NCI-H146 (cell line): ENCODE measurements at regions not wholly inside any gene's neighbourhood (a gene's known extent, or its start where the extent isn't known, plus 50 kb on each side); places are given as distances from the start of the nearest gene placed in this dataset.
"Not testable (repeated sequence)": the region's sequence is repeated elsewhere in the genome, so short reads cannot be mapped to it uniquely, and the experiment has no call there.

Source experiments
- DNase-seq: peaks from one replicate; lab custom pipeline; 2025; lab: John Stamatoyannopoulos, UW

- DNase-seq, result no peak
Observed at GRCh38 chr1:102365071-102365470, 368.3 kb upstream of the OLFM3 start.

GRCh38 chr1:102336602-102337001, 339.9 kb upstream of the OLFM3 start:
- DNase-seq, result no peak

- no peak for DNase-seq
Observed at GRCh38 chr1:102318104-102318806, 321.5 kb upstream of the OLFM3 start.

DNA sequence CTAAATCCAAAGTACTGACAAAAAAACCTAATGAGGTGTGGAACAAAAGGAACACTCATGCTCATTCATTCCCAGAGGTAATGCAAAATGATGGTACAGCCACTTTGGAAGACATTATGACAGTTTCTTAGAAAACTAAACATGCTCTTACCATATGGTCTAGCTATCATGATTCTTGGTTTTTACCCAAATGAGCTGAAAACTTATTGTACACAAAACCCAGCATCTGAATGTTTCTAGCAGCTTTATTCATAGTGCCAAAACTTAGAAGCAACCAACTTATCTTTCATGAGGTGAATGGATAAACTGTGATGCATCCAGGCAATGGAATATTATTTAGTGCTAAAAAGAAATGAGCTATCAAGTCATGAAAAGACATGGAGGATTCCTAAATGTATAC, 318.4 kb upstream of the OLFM3 start:
- DNase-seq, result no peak

- no peak for DNase-seq
Observed at GRCh38 chr1:102296116-102296515, 299.4 kb upstream of the OLFM3 start.

DNA sequence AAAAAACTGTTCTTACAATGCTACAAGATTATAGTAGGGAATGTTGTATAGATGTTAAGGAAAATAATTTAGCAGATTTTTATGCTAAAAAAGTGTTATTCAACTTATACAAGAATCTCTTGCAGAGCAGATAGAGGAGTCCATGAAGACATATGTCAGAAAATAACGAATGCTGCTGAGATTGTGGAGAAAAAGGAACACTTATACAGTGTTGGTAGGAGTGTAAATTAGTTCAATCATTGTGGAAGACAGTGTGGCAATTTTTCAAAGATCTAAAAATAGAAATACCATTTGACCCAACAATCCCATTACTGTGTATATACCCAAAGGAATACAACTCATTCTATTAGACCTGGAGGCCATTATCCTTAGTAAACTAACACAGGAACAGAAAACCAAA, 286.2 kb upstream of the OLFM3 start:
- no peak for DNase-seq

- no peak for DNase-seq
Observed at GRCh38 chr1:102262994-102263393, 266.3 kb upstream of the OLFM3 start.

GRCh38 chr1:102252731-102253505, 256.2 kb upstream of the OLFM3 start:
- no peak for DNase-seq

GRCh38 chr1:102241431-102242338, 245.0 kb upstream of the OLFM3 start:
- DNase-seq, result no peak

DNA sequence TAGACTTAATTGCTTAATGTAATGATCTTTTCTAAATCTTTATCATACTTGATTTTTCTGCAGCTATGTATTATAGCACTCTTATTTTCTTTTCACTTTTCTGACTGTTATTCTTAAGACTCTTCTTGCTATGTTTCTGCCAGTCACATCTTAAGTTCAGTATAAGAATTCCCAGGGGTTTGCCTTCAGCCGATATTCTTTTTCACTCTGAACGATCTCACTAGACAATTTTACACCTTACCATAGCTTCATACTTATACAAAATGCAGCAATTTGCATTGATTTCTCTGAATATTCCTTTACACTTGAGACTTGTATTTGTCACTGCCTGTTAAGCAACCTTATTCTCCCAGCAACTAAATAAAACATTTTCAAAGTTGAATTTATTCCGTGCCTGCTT, 242.5 kb upstream of the OLFM3 start:
- DNase-seq, result no peak

DNA sequence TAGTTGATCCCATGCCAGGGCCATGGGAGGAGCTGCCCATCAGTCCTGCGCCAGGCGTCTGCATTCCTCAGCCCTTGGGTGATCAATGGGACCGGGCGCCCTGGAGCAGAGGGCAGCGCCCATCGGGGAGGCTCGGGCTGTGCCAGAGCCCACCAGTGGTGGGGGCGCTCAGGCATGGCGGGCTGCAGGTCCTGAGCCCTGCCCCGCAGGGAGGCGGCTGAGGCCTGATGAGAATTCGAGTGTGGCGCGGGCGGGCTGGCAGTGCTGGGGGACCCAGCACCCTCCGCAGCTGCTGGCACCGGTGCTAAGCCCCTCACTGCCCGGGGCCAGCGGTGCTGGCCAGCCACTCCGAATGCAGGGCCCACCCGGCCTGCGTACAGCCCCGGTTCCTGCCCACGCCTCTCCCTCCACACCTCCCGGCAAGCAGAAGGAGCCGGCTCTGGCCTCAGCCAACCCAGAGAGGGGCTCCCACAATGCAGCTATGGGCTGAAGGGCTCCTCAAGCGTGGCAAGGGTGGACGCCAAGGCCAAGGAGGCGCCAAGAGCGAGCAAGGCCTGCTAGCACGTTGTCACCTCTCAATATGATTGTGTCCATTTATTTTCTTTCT, 238.1 kb upstream of the OLFM3 start:
- no peak for DNase-seq

- no peak for DNase-seq
Observed at GRCh38 chr1:102219463-102219862, 222.7 kb upstream of the OLFM3 start.

DNA sequence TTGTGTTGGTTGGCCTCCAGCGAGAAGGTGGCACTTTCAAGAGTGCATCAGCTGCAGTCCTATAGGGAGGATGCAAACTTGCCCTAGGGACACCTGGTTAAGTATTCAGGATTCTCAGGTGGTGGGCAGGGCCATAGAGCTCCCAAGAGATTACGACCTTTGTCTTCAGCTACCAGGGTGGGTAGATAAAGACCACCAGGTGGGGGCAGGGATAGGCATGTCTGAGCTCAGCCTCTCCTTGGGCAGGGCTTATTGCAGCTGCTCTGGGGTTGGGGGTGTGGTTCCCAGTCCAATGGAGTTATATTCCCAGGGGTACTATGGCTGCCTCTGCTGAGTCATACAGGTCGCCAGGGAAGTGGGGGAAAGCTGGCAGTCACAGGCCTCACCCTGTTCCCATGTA, 214.2 kb upstream of the OLFM3 start:
- DNase-seq, result not testable (repeated sequence)

GRCh38 chr1:102191723-102192122, 195.0 kb upstream of the OLFM3 start:
- peak; percentile 0 for DNase-seq

DNA sequence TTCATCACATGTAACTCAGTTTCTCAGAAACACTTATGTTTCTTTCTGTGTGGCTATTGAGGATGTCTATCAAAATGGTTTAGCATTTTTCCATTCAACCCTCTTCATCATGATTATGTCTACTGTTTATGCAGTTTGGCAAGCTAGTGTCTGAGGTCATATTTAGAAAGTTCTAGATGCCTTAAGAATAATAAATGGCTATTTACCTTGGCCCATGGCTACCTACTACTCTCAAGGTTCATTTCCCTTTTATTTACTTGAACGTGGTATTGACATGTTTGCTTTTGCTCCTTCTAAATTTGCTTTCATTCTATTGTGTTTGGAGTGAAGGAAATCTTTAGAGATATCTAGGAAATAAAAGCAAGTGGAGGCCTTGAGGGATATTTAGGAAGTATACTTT, 193.7 kb upstream of the OLFM3 start:
- no peak for DNase-seq

DNA sequence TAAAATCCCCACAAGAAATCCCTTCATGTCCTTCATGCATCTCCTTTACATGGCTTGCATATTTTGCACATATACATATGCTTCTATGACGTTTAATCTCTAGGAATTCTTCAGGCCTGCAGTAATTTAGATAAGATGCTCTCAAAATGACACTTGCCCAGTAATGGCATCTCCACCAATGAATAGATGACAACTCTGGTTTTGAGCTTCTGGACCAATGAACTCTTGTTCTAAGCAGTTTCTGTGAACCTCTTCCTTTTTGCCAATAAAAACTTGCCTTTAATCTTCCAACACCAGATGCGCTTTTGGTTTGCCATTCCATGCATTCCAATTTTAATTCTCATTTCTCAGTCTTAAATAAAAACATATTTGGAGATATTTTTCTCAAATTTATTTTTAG, 189.8 kb upstream of the OLFM3 start:
- no peak for DNase-seq

- no peak for DNase-seq
Observed at GRCh38 chr1:102185260-102185659, 188.5 kb upstream of the OLFM3 start.

- no peak for DNase-seq
Observed at GRCh38 chr1:102184477-102184876, 187.8 kb upstream of the OLFM3 start.

GRCh38 chr1:102183711-102184110, 187.0 kb upstream of the OLFM3 start:
- no peak for DNase-seq

DNA sequence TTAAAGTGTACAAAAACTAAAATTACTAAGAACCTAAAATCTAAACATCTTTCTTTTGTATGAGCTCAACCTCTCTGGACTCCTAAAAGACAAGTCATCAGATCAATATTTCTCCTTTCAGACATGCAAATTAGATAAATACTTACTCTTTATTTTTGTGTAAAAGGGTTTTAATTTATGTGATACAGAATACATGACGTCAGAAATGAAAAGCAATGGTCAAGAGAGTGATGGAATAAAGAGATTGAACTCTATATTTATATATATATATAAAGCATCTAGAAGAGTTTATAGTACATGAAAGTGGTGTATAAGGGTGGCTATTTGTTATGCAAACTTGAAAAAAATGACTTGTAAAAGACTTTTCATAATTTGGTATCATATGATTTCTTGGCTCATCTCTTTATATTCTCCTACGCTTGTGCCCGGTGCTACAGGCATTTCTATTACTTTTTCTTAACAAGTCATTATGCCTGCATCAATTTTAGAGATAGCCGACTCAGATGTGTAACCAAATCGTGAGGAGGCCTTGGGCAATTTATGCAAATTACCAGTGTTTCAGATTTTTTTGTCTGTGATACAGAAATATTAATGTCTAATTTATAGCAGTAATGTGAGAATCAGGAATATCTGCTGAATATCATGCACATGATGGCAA, 186.0 kb upstream of the OLFM3 start:
- DNase-seq, result no peak

DNA sequence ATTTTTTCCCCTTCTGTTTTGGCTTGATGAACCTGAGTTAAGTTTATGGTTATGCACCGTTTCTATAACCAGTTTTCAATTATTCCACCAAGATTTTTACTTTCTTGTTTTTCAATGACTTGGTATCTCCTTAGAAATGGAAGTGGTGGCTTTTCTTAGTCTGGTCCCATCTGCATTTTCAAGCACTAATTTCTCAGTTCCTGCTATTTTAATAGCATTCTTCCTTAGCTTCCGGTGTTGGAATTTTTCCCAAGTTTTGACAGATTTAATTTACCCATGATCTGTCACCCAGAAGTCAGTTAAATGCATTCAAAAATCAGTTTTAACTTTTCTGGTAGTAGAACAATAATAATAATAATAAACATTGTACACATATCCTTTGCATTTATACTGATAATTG, 184.6 kb upstream of the OLFM3 start:
- DNase-seq, result no peak

GRCh38 chr1:102178480-102178879, 181.8 kb upstream of the OLFM3 start:
- DNase-seq, result no peak
